Right atrium auricular region (tissue), 2 donors: ENCODE measurements at regions not wholly inside any gene's neighbourhood (a gene's known extent, or its start where the extent isn't known, plus 50 kb on each side); places are given as distances from the start of the nearest gene placed in this dataset.

Experiments used
- DNase-seq: peaks from one replicate; pipeline ENCODE4 v3.0.0-alpha.2; 2019; ENCODE audit warnings: low spot score
- H3K27ac ChIP-seq, 2 donors: fragments of 200-600 bp; sonication (generic); 1 replicate in 1 of 2; 2 replicates in 1 of 2; pipeline ENCODE4 v1.5.1; 2016 to 2019
- H3K27me3 ChIP-seq, 2 donors: fragments of 200-600 bp; sonication (generic); one replicate each; pipeline versions ENCODE4 v1.5.1 to v1.6.0; 2017 to 2019
- H3K36me3 ChIP-seq: fragments of 200-600 bp; sonication (generic); one replicate; pipeline ENCODE4 v1.5.1; 2016
- H3K4me1 ChIP-seq, 2 donors: fragments of 200-600 bp; sonication (generic); one replicate each; pipeline versions ENCODE4 v1.5.1 to v1.6.0; 2017 to 2019
- H3K4me3 ChIP-seq, 2 donors: fragments of 200-600 bp; sonication (generic); 1 replicate in 1 of 2; 2 replicates in 1 of 2; pipeline ENCODE4 v1.5.1; 2017 to 2019; ENCODE audit warnings: mild to moderate bottlenecking in 1 of 2, moderate library complexity in 1 of 2
- H3K9me3 ChIP-seq, 2 donors: fragments of 200-600 bp; sonication (generic); one replicate each; pipeline ENCODE4 v1.5.1; 2019
- CTCF ChIP-seq, 2 donors: fragments of 200-600 bp; sonication (generic); IDR thresholded peaks; one replicate each; pipeline ENCODE4 v1.5.1; 2019; ENCODE audit warnings: antibody characterized with exemption in 2 of 2

- Histone ChIP-seq H3K4me3 (no peak overlapping the region), H3K4me1 (peaks cover 0 to 7% of the 10 kb centered on the region in 2 donors), H3K27me3 (no peaks in the 10 kb centered on the region), H3K9me3 (no peaks in the 10 kb centered on the region), H3K36me3 (no peaks in the 10 kb centered on the region), H3K27ac (no peak overlapping the region)
- no peak for DNase-seq
- TF ChIP-seq CTCF (IDR thresholded peaks at IDR 0.05), result no peak
These were observed 193.5 kb upstream of the HDAC9 start for GRCh38 chr7:18302097-18302496.

GRCh38 chr7:18305866-18306265 lies 189.7 kb upstream of the HDAC9 start:
- Histone ChIP-seq H3K4me1 (peaks cover 0 to 12% of the 10 kb centered on the region in 2 donors), H3K27ac (no peak overlapping the region), H3K9me3 (no peaks in the 10 kb centered on the region), H3K36me3 (no peaks in the 10 kb centered on the region), H3K4me3 (no peak overlapping the region), H3K27me3 (no peaks in the 10 kb centered on the region)
- DNase-seq, result no peak
- no peak for TF ChIP-seq CTCF (IDR thresholded peaks at IDR 0.05)

GRCh38 chr7:18306696-18307095 lies 188.9 kb upstream of the HDAC9 start:
- Histone ChIP-seq H3K4me1 (peaks cover 0 to 12% of the 10 kb centered on the region in 2 donors), H3K36me3 (no peaks in the 10 kb centered on the region), H3K27ac (no peak overlapping the region), H3K4me3 (no peak overlapping the region), H3K27me3 (no peaks in the 10 kb centered on the region), H3K9me3 (no peaks in the 10 kb centered on the region)
- no peak for DNase-seq
- TF ChIP-seq CTCF (IDR thresholded peaks at IDR 0.05), result no peak

- Histone ChIP-seq H3K27ac (no peak overlapping the region), H3K4me3 (no peak overlapping the region), H3K4me1 (peaks cover 0 to 12% of the 10 kb centered on the region in 2 donors), H3K36me3 (no peaks in the 10 kb centered on the region), H3K9me3 (no peaks in the 10 kb centered on the region), H3K27me3 (no peaks in the 10 kb centered on the region)
- TF ChIP-seq CTCF (IDR thresholded peaks at IDR 0.05), result no peak
- no peak for DNase-seq
These were observed 186.6 kb upstream of the HDAC9 start for GRCh38 chr7:18308938-18309337.

GRCh38 chr7:18312482-18312881 lies 183.1 kb upstream of the HDAC9 start:
- H3K4me3 ChIP-seq, result no peak overlapping the region
- no peak for TF ChIP-seq CTCF (IDR thresholded peaks at IDR 0.05)
- H3K27me3 ChIP-seq, result no peaks in the 10 kb centered on the region
- no peak for DNase-seq
- no peaks in the 10 kb centered on the region for H3K9me3 ChIP-seq
- H3K4me1 ChIP-seq, result peaks cover 0 to 6% of the 10 kb centered on the region in 2 donors
- no peaks in the 10 kb centered on the region for H3K36me3 ChIP-seq
- no peak overlapping the region for H3K27ac ChIP-seq

GRCh38 chr7:18313965-18314364 lies 181.6 kb upstream of the HDAC9 start:
- Histone ChIP-seq H3K4me3 (no peak overlapping the region), H3K4me1 (peaks cover 0 to 5% of the 10 kb centered on the region in 2 donors), H3K9me3 (no peaks in the 10 kb centered on the region), H3K27me3 (no peaks in the 10 kb centered on the region), H3K36me3 (no peaks in the 10 kb centered on the region), H3K27ac (peak overlapping the region in 1 of 2 donors; percentile 30)
- no peak for DNase-seq
- TF ChIP-seq CTCF (IDR thresholded peaks at IDR 0.05), result no peak
